HG03575 (cell line): ENCODE measurements at regions not wholly inside any gene's neighbourhood (a gene's known extent, or its start where the extent isn't known, plus 50 kb on each side); places are given as distances from the start of the nearest gene placed in this dataset.
"Not testable (repeated sequence)": the region's sequence is repeated elsewhere in the genome, so short reads cannot be mapped to it uniquely, and the experiment has no call there.

Experiments used
- ATAC-seq: cut with Tn5 transposase; IDR thresholded peaks from one replicate; pipeline ENCODE4 v1.9.1; 2021; ENCODE audit not compliant: unreplicated experiment, insufficient number of reproducible peaks, low FRiP score; ENCODE audit errors: extremely low read depth

- ATAC-seq = not testable (repeated sequence)
These were observed 464.3 kb upstream of the ZNF337 start for GRCh38 chr20:26160916-26161315.

- ATAC-seq = no peak
These were observed 457.6 kb upstream of the ZNF337 start for GRCh38 chr20:26154224-26154623.

- ATAC-seq = no peak
These were observed 438.9 kb upstream of the ZNF337 start for GRCh38 chr20:26135325-26136110.

- ATAC-seq = no peak
These were observed 438.0 kb upstream of the ZNF337 start for GRCh38 chr20:26134606-26135005.

GRCh38 chr20:26133794-26134193 lies 437.1 kb upstream of the ZNF337 start:
- ATAC-seq = not testable (repeated sequence)

- ATAC-seq = not testable (repeated sequence)
These were observed 424.3 kb upstream of the ZNF337 start for GRCh38 chr20:26120920-26121319.

GRCh38 chr20:26094498-26094897 lies 397.8 kb upstream of the ZNF337 start:
- ATAC-seq = not testable (repeated sequence)

- ATAC-seq = not testable (repeated sequence)
These were observed 395.3 kb upstream of the ZNF337 start for GRCh38 chr20:26091921-26092320.

GRCh38 chr20:26086195-26086594 lies 389.5 kb upstream of the ZNF337 start:
- not testable (repeated sequence) for ATAC-seq

- ATAC-seq = not testable (repeated sequence)
These were observed 377.3 kb upstream of the ZNF337 start for GRCh38 chr20:26073972-26074371.

GRCh38 chr20:26059324-26059723 lies 362.7 kb upstream of the ZNF337 start:
- not testable (repeated sequence) for ATAC-seq

GRCh38 chr20:26058446-26058845 lies 361.8 kb upstream of the ZNF337 start:
- not testable (repeated sequence) for ATAC-seq

- ATAC-seq = not testable (repeated sequence)
These were observed 360.6 kb upstream of the ZNF337 start for GRCh38 chr20:26057135-26057752.

- ATAC-seq = not testable (repeated sequence)
These were observed 329.1 kb upstream of the ZNF337 start for GRCh38 chr20:26025792-26026191.

- ATAC-seq = not testable (repeated sequence)
These were observed 314.3 kb upstream of the ZNF337 start for GRCh38 chr20:26010942-26011276.

GRCh38 chr20:26010224-26010941 lies 313.7 kb upstream of the ZNF337 start:
- not testable (repeated sequence) for ATAC-seq

- not testable (repeated sequence) for ATAC-seq
These were observed 313.0 kb upstream of the ZNF337 start for GRCh38 chr20:26009402-26010223.

- not testable (repeated sequence) for ATAC-seq
These were observed 311.4 kb upstream of the ZNF337 start for GRCh38 chr20:26008026-26008425.

- not testable (repeated sequence) for ATAC-seq
These were observed 309.5 kb upstream of the ZNF337 start for GRCh38 chr20:26006164-26006563.
